Suprapubic skin (tissue), 3 donors: ENCODE measurements at regions not wholly inside any gene's neighbourhood (a gene's known extent, or its start where the extent isn't known, plus 50 kb on each side); places are given as distances from the start of the nearest gene placed in this dataset.

Source experiments
- EP300 ChIP-seq: sonication (generic); formaldehyde crosslinking; IDR thresholded peaks from one replicate; pipeline ENCODE4 v1.6.1; 2017; ENCODE audit warnings: antibody characterized with exemption
- POLR2A ChIP-seq, 2 donors: fragments of 450-650 bp; IDR thresholded peaks; one replicate each; pipeline ENCODE4 v1.6.1; 2017; ENCODE audit warnings: antibody characterized with exemption in 2 of 2, mild to moderate bottlenecking in 2 of 2, moderate library complexity in 2 of 2
- TF ChIP-seq, protein P1 (sequence below), 2 donors: fragments of 200-600 bp in 1 of 2; fragments of 450-650 bp in 1 of 2; sonication (generic) in 1 of 2; IDR thresholded peaks; one replicate each; pipeline ENCODE4 v1.5.1; 2016 to 2019; ENCODE audit warnings: antibody characterized with exemption in 2 of 2, mild to moderate bottlenecking in 1 of 2, moderate library complexity in 1 of 2

DNA sequence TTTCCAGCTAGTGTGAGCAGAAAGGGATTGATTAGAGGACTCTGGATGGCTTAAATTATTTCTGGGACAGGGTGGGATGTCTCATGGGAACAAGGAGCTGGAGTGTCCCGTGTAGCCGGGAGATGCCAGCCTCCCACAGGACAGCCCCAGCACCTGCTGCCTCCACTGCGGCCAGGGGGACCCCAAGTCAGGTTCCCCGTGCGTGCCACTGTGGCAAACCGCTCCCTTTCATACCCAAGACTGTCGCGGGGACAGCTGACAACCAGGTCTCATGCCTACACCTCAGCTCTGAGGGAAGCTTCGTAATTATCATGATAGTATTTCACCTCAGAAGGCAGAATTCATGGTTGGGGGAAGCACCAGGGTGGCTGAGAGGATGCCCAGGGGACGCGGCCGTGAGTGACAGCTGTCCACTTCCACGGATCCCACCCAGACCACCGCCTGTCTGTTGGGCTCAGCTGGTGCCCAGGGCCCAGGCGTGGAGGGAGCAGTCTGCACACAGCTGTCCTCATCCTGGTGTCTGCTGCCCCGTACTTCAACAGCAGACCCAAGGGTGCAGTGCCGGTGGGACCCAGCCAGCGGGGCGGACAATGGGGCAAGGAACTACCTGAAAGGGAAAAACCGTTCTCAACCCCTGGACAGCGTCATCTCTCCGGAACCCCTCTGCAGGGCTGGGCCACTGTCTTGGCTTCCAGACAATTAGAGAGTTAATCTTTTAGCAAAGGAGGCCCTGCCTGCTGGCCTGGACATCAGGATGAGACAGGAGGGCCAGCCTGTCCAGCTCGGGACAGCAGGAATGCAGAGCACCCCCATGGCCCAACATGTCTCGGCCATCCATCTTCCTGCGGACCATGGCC, 166.9 kb downstream of the OLFM1 start:
- TF ChIP-seq, protein P1, sequence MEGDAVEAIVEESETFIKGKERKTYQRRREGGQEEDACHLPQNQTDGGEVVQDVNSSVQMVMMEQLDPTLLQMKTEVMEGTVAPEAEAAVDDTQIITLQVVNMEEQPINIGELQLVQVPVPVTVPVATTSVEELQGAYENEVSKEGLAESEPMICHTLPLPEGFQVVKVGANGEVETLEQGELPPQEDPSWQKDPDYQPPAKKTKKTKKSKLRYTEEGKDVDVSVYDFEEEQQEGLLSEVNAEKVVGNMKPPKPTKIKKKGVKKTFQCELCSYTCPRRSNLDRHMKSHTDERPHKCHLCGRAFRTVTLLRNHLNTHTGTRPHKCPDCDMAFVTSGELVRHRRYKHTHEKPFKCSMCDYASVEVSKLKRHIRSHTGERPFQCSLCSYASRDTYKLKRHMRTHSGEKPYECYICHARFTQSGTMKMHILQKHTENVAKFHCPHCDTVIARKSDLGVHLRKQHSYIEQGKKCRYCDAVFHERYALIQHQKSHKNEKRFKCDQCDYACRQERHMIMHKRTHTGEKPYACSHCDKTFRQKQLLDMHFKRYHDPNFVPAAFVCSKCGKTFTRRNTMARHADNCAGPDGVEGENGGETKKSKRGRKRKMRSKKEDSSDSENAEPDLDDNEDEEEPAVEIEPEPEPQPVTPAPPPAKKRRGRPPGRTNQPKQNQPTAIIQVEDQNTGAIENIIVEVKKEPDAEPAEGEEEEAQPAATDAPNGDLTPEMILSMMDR (IDR thresholded peaks at IDR 0.05): no peak
- TF ChIP-seq POLR2A (IDR thresholded peaks at IDR 0.05): no peak
- TF ChIP-seq EP300: no peak
